Neural progenitor cell (in vitro differentiated cells): ENCODE measurements at regions not wholly inside any gene's neighbourhood (a gene's known extent, or its start where the extent isn't known, plus 50 kb on each side); places are given as distances from the start of the nearest gene placed in this dataset.
"Not testable (repeated sequence)": the region's sequence is repeated elsewhere in the genome, so short reads cannot be mapped to it uniquely, and the experiment has no call there.

Experiments
- EZH2phosphoT487 ChIP-seq: fragments of 200-600 bp; sonication (generic); IDR thresholded peaks from 2 replicates; pipeline ENCODE4 v1.6.1; 2017; ENCODE audit warnings: antibody characterized with exemption
- TF ChIP-seq, protein P1 (sequence below): fragments of 200-600 bp; sonication (generic); IDR thresholded peaks from 2 replicates; pipeline ENCODE4 v1.5.1; 2017; ENCODE audit warnings: antibody characterized with exemption, mild to moderate bottlenecking

DNA sequence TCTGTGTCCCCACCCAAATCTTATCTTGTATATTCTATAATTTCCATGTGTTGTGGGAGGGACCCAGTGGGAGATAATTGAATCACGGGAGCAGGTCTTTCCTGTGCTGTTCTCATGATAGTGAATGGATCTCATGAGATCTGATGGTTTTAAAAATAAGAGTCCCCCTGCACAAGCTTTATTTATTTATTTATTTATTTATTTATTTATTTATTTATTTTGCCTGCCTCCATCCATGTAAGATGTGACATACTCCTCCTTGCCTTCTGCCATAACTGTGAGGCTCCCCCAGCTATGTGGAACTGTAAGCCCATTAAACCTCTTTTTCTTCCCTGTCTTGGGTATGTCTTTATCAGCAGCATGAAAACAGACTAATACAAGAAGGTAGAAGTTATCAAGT is 579.1 kb upstream of the GRM3 start:
- TF ChIP-seq, protein P1, sequence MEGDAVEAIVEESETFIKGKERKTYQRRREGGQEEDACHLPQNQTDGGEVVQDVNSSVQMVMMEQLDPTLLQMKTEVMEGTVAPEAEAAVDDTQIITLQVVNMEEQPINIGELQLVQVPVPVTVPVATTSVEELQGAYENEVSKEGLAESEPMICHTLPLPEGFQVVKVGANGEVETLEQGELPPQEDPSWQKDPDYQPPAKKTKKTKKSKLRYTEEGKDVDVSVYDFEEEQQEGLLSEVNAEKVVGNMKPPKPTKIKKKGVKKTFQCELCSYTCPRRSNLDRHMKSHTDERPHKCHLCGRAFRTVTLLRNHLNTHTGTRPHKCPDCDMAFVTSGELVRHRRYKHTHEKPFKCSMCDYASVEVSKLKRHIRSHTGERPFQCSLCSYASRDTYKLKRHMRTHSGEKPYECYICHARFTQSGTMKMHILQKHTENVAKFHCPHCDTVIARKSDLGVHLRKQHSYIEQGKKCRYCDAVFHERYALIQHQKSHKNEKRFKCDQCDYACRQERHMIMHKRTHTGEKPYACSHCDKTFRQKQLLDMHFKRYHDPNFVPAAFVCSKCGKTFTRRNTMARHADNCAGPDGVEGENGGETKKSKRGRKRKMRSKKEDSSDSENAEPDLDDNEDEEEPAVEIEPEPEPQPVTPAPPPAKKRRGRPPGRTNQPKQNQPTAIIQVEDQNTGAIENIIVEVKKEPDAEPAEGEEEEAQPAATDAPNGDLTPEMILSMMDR = not testable (repeated sequence)
- not testable (repeated sequence) for TF ChIP-seq EZH2phosphoT487
